Endothelial cell of umbilical vein (primary cell): ENCODE measurements at regions not wholly inside any gene's neighbourhood (a gene's known extent, or its start where the extent isn't known, plus 50 kb on each side); places are given as distances from the start of the nearest gene placed in this dataset.

Experiments
- BruUV-seq: library from RNA; stranded (reverse); fragments of 400-500 nt; replicated peaks from 2 replicates; lab custom pipeline; 2021; lab: Mats Ljungman, UMichigan
- CTCF ChIA-PET: fragments of 300-600, 350-600 bp; sonication (Branson Sonifier 250); formaldehyde crosslinking; loops from one replicate; lab custom pipeline; 2021; ENCODE audit warnings: antibody characterized with exemption, inconsistent platforms; lab: Charles Lee
- POLR2A ChIA-PET: fragments of 300-600, 350-600 bp; sonication (Branson Sonifier 250); formaldehyde crosslinking; loops from one replicate; lab custom pipeline; 2021; ENCODE audit warnings: antibody characterized with exemption, inconsistent platforms; lab: Charles Lee
- DNase-seq: peaks from one replicate; pipeline ENCODE4 v3.0.0-alpha.2; 2011; ENCODE audit warnings: low read depth, low spot score
- FAIRE-seq: peaks from 2 replicates; lab custom pipeline; 2011; peaks lifted over from hg19 to GRCh38; lab: Jason Lieb, UNC
- H2AFZ ChIP-seq: 2 replicates; pipeline ENCODE4 v1.6.0; 2012; ENCODE audit warnings: low read depth, low read length, control low read depth, inconsistent platforms
- H3K27ac ChIP-seq: 2 replicates; pipeline ENCODE4 v1.5.1; 2011; ENCODE audit warnings: low read depth, mild to moderate bottlenecking, control low read depth, low read length, moderate library complexity; ENCODE audit not compliant: insufficient read depth
- H3K27me3 ChIP-seq, 2 experiments: 2 replicates each; pipeline versions ENCODE4 v1.6.0 to v1.6.1; 2011; ENCODE audit warnings: low read length in 2 of 2, mixed read lengths in 1 of 2; ENCODE audit not compliant: control insufficient read depth in 2 of 2, insufficient read depth in 2 of 2
- H3K36me3 ChIP-seq, 2 experiments: 2 replicates in 1 of 2; 3 replicates in 1 of 2; pipeline ENCODE4 v1.5.1; 2011; ENCODE audit warnings: low read length in 2 of 2, mild to moderate bottlenecking in 1 of 2, moderate library complexity in 1 of 2; ENCODE audit not compliant: control insufficient read depth in 2 of 2, insufficient read depth in 2 of 2; ENCODE audit errors: extremely low read depth in 1 of 2
- H3K4me1 ChIP-seq: 3 replicates; pipeline ENCODE4 v1.5.1; 2011; ENCODE audit warnings: mild to moderate bottlenecking, low read length; ENCODE audit not compliant: control insufficient read depth, insufficient read depth; ENCODE audit errors: extremely low read depth
- H3K4me2 ChIP-seq: 2 replicates; pipeline ENCODE4 v1.6.1; 2011; ENCODE audit warnings: low read length, control low read depth, mixed read lengths; ENCODE audit not compliant: insufficient read depth
- H3K4me3 ChIP-seq, 3 experiments: fragments of 200-600 bp in 1 of 3; sonication (generic), shearing (Covaris generic) in 1 of 3; replicated peaks in 1 of 3; 2 replicates each; pipeline ENCODE4 v1.5.1; 2011 to 2016; ENCODE audit warnings: control low read depth in 3 of 3, low read length in 3 of 3, mild to moderate bottlenecking in 2 of 3, inconsistent platforms in 1 of 3, low read depth in 1 of 3, moderate library complexity in 1 of 3; ENCODE audit not compliant: insufficient read depth in 1 of 3
- H3K79me2 ChIP-seq: 2 replicates; pipeline ENCODE4 v1.6.0; 2012; ENCODE audit warnings: low read length, inconsistent platforms; ENCODE audit not compliant: control insufficient read depth, insufficient read depth
- H3K9ac ChIP-seq: replicated peaks from 2 replicates; pipeline ENCODE3; 2011; ENCODE audit warnings: low read length, control low read depth; ENCODE audit not compliant: insufficient read depth; ENCODE audit errors: extremely low read depth
- H3K9me1 ChIP-seq: replicated peaks from 3 replicates; pipeline ENCODE4 v1.6.0; 2011; ENCODE audit warnings: mild to moderate bottlenecking, low read length; ENCODE audit not compliant: control insufficient read depth, insufficient read depth; ENCODE audit errors: extremely low read depth
- H3K9me3 ChIP-seq: replicated peaks from 2 replicates; pipeline ENCODE4 v1.5.1; 2012; ENCODE audit warnings: low read length, inconsistent platforms; ENCODE audit not compliant: control insufficient read depth, insufficient read depth
- H4K20me1 ChIP-seq: replicated peaks from 2 replicates; pipeline ENCODE3; 2011; ENCODE audit warnings: mild to moderate bottlenecking, low read length; ENCODE audit not compliant: control insufficient read depth, insufficient read depth; ENCODE audit errors: extremely low read depth
- EZH2 ChIP-seq: IDR thresholded peaks from 2 replicates; pipeline ENCODE4 v1.6.1; 2012; ENCODE audit warnings: borderline replicate concordance, low read depth, mild to moderate bottlenecking, moderate library complexity, low read length, inconsistent platforms; ENCODE audit not compliant: severe bottlenecking
- FOS ChIP-seq: IDR thresholded peaks from 2 replicates; pipeline ENCODE4 v1.6.1; 2011; ENCODE audit warnings: mild to moderate bottlenecking, low read length, moderate library complexity, borderline replicate concordance; ENCODE audit not compliant: insufficient read depth
- GATA2 ChIP-seq: IDR thresholded peaks from 2 replicates; pipeline ENCODE4 v1.7.0; 2011; ENCODE audit warnings: low read depth, mild to moderate bottlenecking, moderate library complexity, mixed read lengths, low read length; ENCODE audit not compliant: insufficient read length, insufficient read depth
- JUN ChIP-seq: IDR thresholded peaks from 2 replicates; pipeline ENCODE4 v1.6.1; 2011; ENCODE audit warnings: borderline replicate concordance, low read depth; ENCODE audit not compliant: insufficient read length, insufficient read depth
- MYC ChIP-seq: IDR thresholded peaks from one replicate; pipeline ENCODE4 v1.6.1; 2011; ENCODE audit warnings: mild to moderate bottlenecking, low read depth, low read length
- POLR2A ChIP-seq: IDR thresholded peaks from 2 replicates; pipeline ENCODE4 v1.6.1; 2012; ENCODE audit warnings: low read depth, mild to moderate bottlenecking, control low read depth, low read length
- POLR2AphosphoS5 ChIP-seq: IDR thresholded peaks from 2 replicates; pipeline ENCODE4 v1.6.1; 2012; ENCODE audit warnings: low read depth, mild to moderate bottlenecking, control low read depth, low read length, moderate library complexity; ENCODE audit not compliant: insufficient read depth
- dilution Hi-C: fragments of 300-500 bp; cut with MboI; formaldehyde crosslinking; loops from one replicate; pipeline ENCODE4 v1.15.0; 2019; ENCODE audit warnings: low sequenced_read_pairs; ENCODE audit not compliant: extremely low pct_ligation_motif_present
- intact Hi-C: fragments of 100-400 bp; cut with micrococcal nuclease; formaldehyde crosslinking; loops from one replicate; pipeline ENCODE4 v1.10.0; 2022
- TF ChIP-seq, protein P1 (sequence below), 2 donors: IDR thresholded peaks; 1 replicate in 1 of 2; 2 replicates in 1 of 2; pipeline ENCODE4 v1.5.1; 2011; ENCODE audit warnings: low read length in 2 of 2, mild to moderate bottlenecking in 2 of 2, moderate library complexity in 2 of 2, control low read depth in 1 of 2, inconsistent platforms in 1 of 2, low read depth in 1 of 2; ENCODE audit not compliant: insufficient read depth in 1 of 2; ENCODE audit errors: extremely low read depth in 1 of 2
- TF ChIP-seq, protein P2 (sequence below): IDR thresholded peaks from 2 replicates; pipeline ENCODE4 v1.6.1; 2011; ENCODE audit not compliant: insufficient read depth, insufficient read length

DNA sequence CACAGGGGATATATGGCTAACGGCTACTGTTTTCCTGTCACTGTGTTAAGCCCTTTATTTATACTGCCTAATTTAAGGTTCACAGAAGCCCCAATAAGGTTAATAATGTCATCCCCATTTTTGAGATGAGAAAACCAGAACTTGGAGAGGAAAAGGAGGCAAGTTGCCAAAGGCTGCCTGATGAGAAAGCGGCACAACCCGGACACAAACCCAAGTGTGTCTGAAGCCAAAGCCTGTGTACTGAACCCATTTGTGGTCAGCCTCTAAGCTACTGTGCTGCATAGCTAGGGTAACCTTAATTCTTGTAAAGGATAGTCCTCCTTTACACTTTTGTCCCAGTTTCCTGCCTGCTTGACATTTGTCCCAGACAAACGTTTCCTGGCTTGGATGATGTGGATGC, 954.7 kb upstream of the FANCL start:
- ChIA-PET POLR2A (no interaction called here), CTCF (no interaction called here)
- Histone ChIP-seq H3K9ac (no peak overlapping the region), H4K20me1 (no peaks in the 10 kb centered on the region), H3K79me2 (no peaks in the 10 kb centered on the region), H3K36me3 (no peaks in the 10 kb centered on the region), H3K27me3 (no peaks in the 10 kb centered on the region), H3K4me3 (no peak overlapping the region), H3K9me3 (peaks cover 2% of the 10 kb centered on the region), H2AFZ (no peak overlapping the region), H3K27ac (no peak overlapping the region), H3K4me2 (no peak overlapping the region), H3K4me1 (no peaks in the 10 kb centered on the region), H3K9me1 (no peaks in the 10 kb centered on the region)
- dilution Hi-C loops: no loop called here
- BruUV-seq: no TSS peak
- intact Hi-C loops: no loop called here
- TF ChIP-seq MYC: no peak
- TF ChIP-seq, protein P1, sequence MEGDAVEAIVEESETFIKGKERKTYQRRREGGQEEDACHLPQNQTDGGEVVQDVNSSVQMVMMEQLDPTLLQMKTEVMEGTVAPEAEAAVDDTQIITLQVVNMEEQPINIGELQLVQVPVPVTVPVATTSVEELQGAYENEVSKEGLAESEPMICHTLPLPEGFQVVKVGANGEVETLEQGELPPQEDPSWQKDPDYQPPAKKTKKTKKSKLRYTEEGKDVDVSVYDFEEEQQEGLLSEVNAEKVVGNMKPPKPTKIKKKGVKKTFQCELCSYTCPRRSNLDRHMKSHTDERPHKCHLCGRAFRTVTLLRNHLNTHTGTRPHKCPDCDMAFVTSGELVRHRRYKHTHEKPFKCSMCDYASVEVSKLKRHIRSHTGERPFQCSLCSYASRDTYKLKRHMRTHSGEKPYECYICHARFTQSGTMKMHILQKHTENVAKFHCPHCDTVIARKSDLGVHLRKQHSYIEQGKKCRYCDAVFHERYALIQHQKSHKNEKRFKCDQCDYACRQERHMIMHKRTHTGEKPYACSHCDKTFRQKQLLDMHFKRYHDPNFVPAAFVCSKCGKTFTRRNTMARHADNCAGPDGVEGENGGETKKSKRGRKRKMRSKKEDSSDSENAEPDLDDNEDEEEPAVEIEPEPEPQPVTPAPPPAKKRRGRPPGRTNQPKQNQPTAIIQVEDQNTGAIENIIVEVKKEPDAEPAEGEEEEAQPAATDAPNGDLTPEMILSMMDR (IDR thresholded peaks at IDR 0.05; ENCODE audit: extremely low read depth in 1 of 2, insufficient read depth in 1 of 2, low read depth in 1 of 2, low read length in 2 of 2): no peak
- TF ChIP-seq, protein P2, sequence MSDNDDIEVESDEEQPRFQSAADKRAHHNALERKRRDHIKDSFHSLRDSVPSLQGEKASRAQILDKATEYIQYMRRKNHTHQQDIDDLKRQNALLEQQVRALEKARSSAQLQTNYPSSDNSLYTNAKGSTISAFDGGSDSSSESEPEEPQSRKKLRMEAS: no peak
- no peak for TF ChIP-seq EZH2
- no peak for TF ChIP-seq POLR2A
- TF ChIP-seq FOS: no peak
- no peak for TF ChIP-seq POLR2AphosphoS5
- TF ChIP-seq JUN: no peak
- TF ChIP-seq GATA2: no peak
- DNase-seq (no peak), FAIRE-seq (no peak)
